IMR-90 (cell line): ENCODE measurements at regions not wholly inside any gene's neighbourhood (a gene's known extent, or its start where the extent isn't known, plus 50 kb on each side); places are given as distances from the start of the nearest gene placed in this dataset.

ENCODE experiments used
- ATAC-seq: fragments of 200-7000 bp; cut with Tn5 transposase; 2 replicates; pipeline ENCODE4 v1.9.1; 2020; ENCODE audit warnings: low read depth, mild to moderate bottlenecking, moderate library complexity
- BruUV-seq: library from RNA; stranded (reverse); fragments of 400-500 nt; replicated peaks from 2 replicates; lab custom pipeline; 2021; lab: Mats Ljungman, UMichigan
- CTCF ChIA-PET: fragments of 300-600 bp; formaldehyde crosslinking; extraction: SDS; loops from one replicate; lab custom pipeline; 2021; ENCODE audit warnings: antibody characterized with exemption; lab: Yijun Ruan, JAX
- POLR2A ChIA-PET: fragments of 300-600 bp; sonication (Branson Sonifier 250); formaldehyde crosslinking; loops from one replicate; lab custom pipeline; 2022; ENCODE audit warnings: antibody characterized with exemption; ENCODE audit not compliant: unreplicated experiment; lab: Charles Lee
- DNase-seq: peaks from one replicate; pipeline ENCODE4 v3.0.0; 2013
- H2AFZ ChIP-seq: replicated peaks from 2 replicates; pipeline ENCODE3; 2013; ENCODE audit warnings: low read length, mild to moderate bottlenecking; ENCODE audit not compliant: poor library complexity
- H2AK5ac ChIP-seq: 2 replicates; pipeline ENCODE4 v1.6.1; 2013; ENCODE audit warnings: low read depth, low read length, inconsistent platforms
- H2AK9ac ChIP-seq: replicated peaks from 2 replicates; pipeline ENCODE3; 2013; ENCODE audit warnings: mild to moderate bottlenecking, low read depth, low read length, moderate library complexity; ENCODE audit not compliant: poor library complexity
- H2BK120ac ChIP-seq: 2 replicates; pipeline ENCODE4 v1.6.1; 2013; ENCODE audit warnings: low read depth, low read length, inconsistent platforms
- H2BK15ac ChIP-seq: 3 replicates; pipeline ENCODE4 v1.6.1; 2013; ENCODE audit warnings: low read depth, low read length, inconsistent platforms
- H2BK20ac ChIP-seq: 2 replicates; pipeline ENCODE4 v1.6.1; 2013; ENCODE audit warnings: low read depth, mild to moderate bottlenecking, inconsistent platforms, low read length, moderate library complexity
- H2BK5ac ChIP-seq: 2 replicates; pipeline ENCODE4 v1.6.1; 2013; ENCODE audit warnings: mild to moderate bottlenecking, low read depth, low read length, inconsistent platforms; ENCODE audit not compliant: poor library complexity, severe bottlenecking
- H3K14ac ChIP-seq: replicated peaks from 2 replicates; pipeline ENCODE4 v1.6.1; 2013; ENCODE audit warnings: low read depth, low read length, inconsistent platforms
- H3K18ac ChIP-seq: 2 replicates; pipeline ENCODE4 v1.6.1; 2013; ENCODE audit warnings: low read depth, low read length, control low read depth
- H3K23ac ChIP-seq: 2 replicates; pipeline ENCODE4 v1.6.1; 2013; ENCODE audit warnings: low read depth, low read length, inconsistent platforms
- H3K27ac ChIP-seq: 2 replicates; pipeline ENCODE4 v1.5.1; 2013; ENCODE audit warnings: mild to moderate bottlenecking, control low read depth, low read length; ENCODE audit not compliant: insufficient read depth
- H3K27me3 ChIP-seq: 2 replicates; pipeline ENCODE4 v1.6.1; 2013; ENCODE audit warnings: low read length; ENCODE audit not compliant: control insufficient read depth, insufficient read depth
- H3K36me3 ChIP-seq: 2 replicates; pipeline ENCODE4 v1.6.1; 2013; ENCODE audit warnings: low read length, mixed read lengths; ENCODE audit not compliant: control insufficient read depth, insufficient read depth
- H3K4ac ChIP-seq: 2 replicates; pipeline ENCODE4 v1.6.1; 2013; ENCODE audit warnings: low read depth, low read length, inconsistent platforms
- H3K4me1 ChIP-seq: 2 replicates; pipeline ENCODE4 v1.6.1; 2013; ENCODE audit warnings: low read length, mixed read lengths; ENCODE audit not compliant: control insufficient read depth, insufficient read depth
- H3K4me2 ChIP-seq: 2 replicates; pipeline ENCODE4 v1.6.1; 2013; ENCODE audit warnings: low read depth, mild to moderate bottlenecking, control low read depth, low read length, moderate library complexity
- H3K4me3 ChIP-seq: 2 replicates; pipeline ENCODE4 v1.5.1; 2013; ENCODE audit warnings: low read depth, mild to moderate bottlenecking, control low read depth, low read length, moderate library complexity; ENCODE audit not compliant: insufficient read depth
- H3K56ac ChIP-seq: 2 replicates; pipeline ENCODE4 v1.6.1; 2013; ENCODE audit warnings: low read length, inconsistent platforms; ENCODE audit not compliant: insufficient read depth; ENCODE audit errors: extremely low read depth
- H3K79me1 ChIP-seq, 2 experiments: 2 replicates each; pipeline ENCODE4 v1.6.1; 2013; ENCODE audit warnings: low read length in 2 of 2, inconsistent platforms in 1 of 2, low read depth in 1 of 2
- H3K9ac ChIP-seq: 2 replicates; pipeline ENCODE4 v1.6.1; 2013; ENCODE audit warnings: low read depth, low read length, control low read depth
- H3K9me1 ChIP-seq: 2 replicates; pipeline ENCODE4 v1.6.1; 2013; ENCODE audit warnings: low read length, inconsistent platforms; ENCODE audit not compliant: insufficient read depth
- H3K9me3 ChIP-seq: 2 replicates; pipeline ENCODE4 v1.6.1; 2013; ENCODE audit warnings: low read length; ENCODE audit not compliant: control insufficient read depth, insufficient read depth
- H4K20me1 ChIP-seq: 2 replicates; pipeline ENCODE4 v1.6.1; 2013; ENCODE audit warnings: low read length, inconsistent platforms; ENCODE audit not compliant: insufficient read depth
- H4K5ac ChIP-seq: 2 replicates; pipeline ENCODE4 v1.6.1; 2013; ENCODE audit warnings: mild to moderate bottlenecking, low read depth, low read length, control low read depth
- H4K8ac ChIP-seq, 2 experiments: 2 replicates each; pipeline ENCODE4 v1.6.1; 2013; ENCODE audit warnings: low read depth in 2 of 2, low read length in 2 of 2, control low read depth in 1 of 2, inconsistent platforms in 1 of 2
- H4K91ac ChIP-seq: 2 replicates; pipeline ENCODE4 v1.6.1; 2013; ENCODE audit warnings: low read depth, low read length, inconsistent platforms; ENCODE audit not compliant: insufficient read depth
- CEBPB ChIP-seq: IDR thresholded peaks from 2 replicates; pipeline ENCODE4 v1.6.1; 2012; ENCODE audit warnings: low read depth, low read length, improper control_type of control experiment
- MAFK ChIP-seq: IDR thresholded peaks from 2 replicates; pipeline ENCODE4 v1.6.1; 2012; ENCODE audit warnings: low read depth, low read length, improper control_type of control experiment
- MAZ ChIP-seq: IDR thresholded peaks from 2 replicates; pipeline ENCODE4 v1.6.1; 2012; ENCODE audit warnings: low read depth, mild to moderate bottlenecking, low read length, improper control_type of control experiment, moderate library complexity, borderline replicate concordance
- POLR2A ChIP-seq: IDR thresholded peaks from 2 replicates; pipeline ENCODE4 v1.6.1; 2012; ENCODE audit warnings: mild to moderate bottlenecking, low read depth, low read length
- RCOR1 ChIP-seq: IDR thresholded peaks from 2 replicates; pipeline ENCODE4 v1.6.1; 2012; ENCODE audit warnings: mild to moderate bottlenecking, low read length, improper control_type of control experiment; ENCODE audit not compliant: insufficient replicate concordance
- RFX5 ChIP-seq: IDR thresholded peaks from 2 replicates; pipeline ENCODE4 v1.8.0; 2012; ENCODE audit warnings: low read depth, mild to moderate bottlenecking, low read length, moderate library complexity
- WGBS, 2 experiments: methylation state at CpG; one replicate each; pipeline versions ENCODE4 v1.1.5 to v1.1.7; 2013; ENCODE audit warnings: missing lambda C conversion rate in 2 of 2; ENCODE audit not compliant: insufficient read length in 1 of 2; ENCODE audit errors: extremely low coverage in 2 of 2; 5-methylcytosine and 5-hydroxymethylcytosine counted together
- dilution Hi-C: fragments of 300-500 bp; cut with HindIII; formaldehyde crosslinking; loops from one replicate; pipeline ENCODE4 v1.14.3; 2018; ENCODE audit warnings: low sequenced_read_pairs; ENCODE audit not compliant: unreplicated experiment
- in situ Hi-C: fragments of 300-500 bp; cut with MboI; formaldehyde crosslinking; loops from 3 replicates; pipeline ENCODE4 v1.14.3; 2019; ENCODE audit warnings: low sequenced_read_pairs, inconsistent platforms, mixed read lengths
- intact Hi-C: fragments of 100-400 bp; cut with micrococcal nuclease; formaldehyde crosslinking; loops from 2 replicates; pipeline ENCODE4 v1.10.0; 2022
- TF ChIP-seq, protein P1 (sequence below): conservative IDR thresholded peaks from 2 replicates; pipeline ENCODE4 v1.5.1; 2012; ENCODE audit warnings: mild to moderate bottlenecking, low read depth, low read length, improper control_type of control experiment

DNA sequence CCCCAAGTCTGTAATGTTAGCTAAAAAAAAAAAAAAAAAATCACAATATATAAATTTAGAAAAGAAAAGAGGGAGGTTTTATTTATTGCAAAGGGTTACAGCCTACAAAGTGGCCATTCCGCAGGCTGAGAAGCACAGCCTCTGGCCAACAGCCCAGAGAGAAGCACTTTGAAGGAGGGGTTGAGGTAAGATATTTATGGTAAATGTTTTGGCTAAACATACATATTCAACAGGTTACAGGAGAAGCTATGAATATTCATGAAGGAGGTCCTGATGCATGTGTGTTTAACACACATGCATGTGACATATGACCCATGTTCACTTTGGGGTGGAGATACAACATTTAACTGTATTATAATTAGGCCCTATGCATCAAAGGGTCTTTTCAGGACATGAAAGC is 158.5 kb downstream of the TMEM114 start:
- intact Hi-C loops (loop anchor here (10.0 kb wide), 1 partner anchor 503 kb away; no protein-coding TSS in a partner anchor), in situ Hi-C loops (no loop called here), dilution Hi-C loops (no loop called here)
- Histone ChIP-seq H3K23ac (no peak overlapping the region), H3K56ac (no peak overlapping the region), H3K4me3 (no peak overlapping the region), H2AK9ac (no peak overlapping the region), H2AK5ac (no peak overlapping the region), H3K18ac (no peak overlapping the region), H4K5ac (no peak overlapping the region), H3K9me3 (peaks cover 10% of the 10 kb centered on the region), H3K27me3 (no peaks in the 10 kb centered on the region), H3K9ac (no peak overlapping the region), H4K91ac (no peak overlapping the region), H2BK120ac (no peak overlapping the region), H2AFZ (no peak overlapping the region), H4K8ac (no peak overlapping the region), H3K4me2 (no peak overlapping the region), H3K27ac (no peak overlapping the region), H3K4me1 (no peaks in the 10 kb centered on the region), H3K14ac (no peak overlapping the region), H4K20me1 (no peaks in the 10 kb centered on the region), H3K4ac (no peak overlapping the region), H3K79me1 (no peaks in the 10 kb centered on the region), H2BK5ac (no peak overlapping the region), H3K9me1 (no peaks in the 10 kb centered on the region), H3K36me3 (no peaks in the 10 kb centered on the region), H2BK15ac (no peak overlapping the region), H2BK20ac (no peak overlapping the region)
- DNase-seq (no peak), ATAC-seq (no peak)
- CTCF ChIA-PET = no interaction called here
- no peak for TF ChIP-seq MAZ
- no peak for TF ChIP-seq RFX5
- TF ChIP-seq POLR2A = no peak
- TF ChIP-seq RCOR1 = no peak
- TF ChIP-seq MAFK = no peak
- TF ChIP-seq, protein P1, sequence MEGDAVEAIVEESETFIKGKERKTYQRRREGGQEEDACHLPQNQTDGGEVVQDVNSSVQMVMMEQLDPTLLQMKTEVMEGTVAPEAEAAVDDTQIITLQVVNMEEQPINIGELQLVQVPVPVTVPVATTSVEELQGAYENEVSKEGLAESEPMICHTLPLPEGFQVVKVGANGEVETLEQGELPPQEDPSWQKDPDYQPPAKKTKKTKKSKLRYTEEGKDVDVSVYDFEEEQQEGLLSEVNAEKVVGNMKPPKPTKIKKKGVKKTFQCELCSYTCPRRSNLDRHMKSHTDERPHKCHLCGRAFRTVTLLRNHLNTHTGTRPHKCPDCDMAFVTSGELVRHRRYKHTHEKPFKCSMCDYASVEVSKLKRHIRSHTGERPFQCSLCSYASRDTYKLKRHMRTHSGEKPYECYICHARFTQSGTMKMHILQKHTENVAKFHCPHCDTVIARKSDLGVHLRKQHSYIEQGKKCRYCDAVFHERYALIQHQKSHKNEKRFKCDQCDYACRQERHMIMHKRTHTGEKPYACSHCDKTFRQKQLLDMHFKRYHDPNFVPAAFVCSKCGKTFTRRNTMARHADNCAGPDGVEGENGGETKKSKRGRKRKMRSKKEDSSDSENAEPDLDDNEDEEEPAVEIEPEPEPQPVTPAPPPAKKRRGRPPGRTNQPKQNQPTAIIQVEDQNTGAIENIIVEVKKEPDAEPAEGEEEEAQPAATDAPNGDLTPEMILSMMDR = no peak
- TF ChIP-seq CEBPB = no peak
- POLR2A ChIA-PET = no interaction called here
- WGBS, 2 experiments = no CpG with 5 or more reads among the region's 1 CpG
- BruUV-seq = no TSS peak
